ENCODE measurements at regions not wholly inside any gene's neighbourhood (a gene's known extent, or its start where the extent isn't known, plus 50 kb on each side); places are given as distances from the start of the nearest gene placed in this dataset.

- no peak overlapping the region for H3K4me3 ChIP-seq
- intact Hi-C loops (cut with DNase I, micrococcal nuclease) = no loop called here
- TF ChIP-seq CTCF (IDR thresholded peaks at IDR 0.05) = no peak
- H3K36me3 ChIP-seq (ENCODE audit: low read depth) = no peaks in the 10 kb centered on the region
- no peak for ATAC-seq
- DNase-seq = no peak
- no peaks in the 10 kb centered on the region for H3K9me3 ChIP-seq
- H3K4me1 ChIP-seq (ENCODE audit: low read depth) = no peaks in the 10 kb centered on the region
These were observed 296.7 kb downstream of the RPLP1 start for GRCh38 chr15:69749274-69749673.

GRCh38 chr15:69749797-69750196 lies 297.2 kb downstream of the RPLP1 start:
- no peak overlapping the region for H3K4me3 ChIP-seq
- ATAC-seq (peak; percentile 47), DNase-seq (peak in 1 of 3 donors; percentile 58)
- no peak for TF ChIP-seq CTCF (IDR thresholded peaks at IDR 0.05)
- intact Hi-C loops (cut with DNase I, micrococcal nuclease) = no loop called here
- no peaks in the 10 kb centered on the region for H3K4me1 ChIP-seq (ENCODE audit: low read depth)
- H3K9me3 ChIP-seq = no peaks in the 10 kb centered on the region
- H3K36me3 ChIP-seq (ENCODE audit: low read depth) = no peaks in the 10 kb centered on the region

- TF ChIP-seq CTCF (IDR thresholded peaks at IDR 0.05) = no peak
These were observed 297.6 kb downstream of the RPLP1 start for GRCh38 chr15:69750253-69750652.

GRCh38 chr15:69751147-69751546 lies 298.5 kb downstream of the RPLP1 start:
- DNase-seq = no peak
- intact Hi-C loops (cut with DNase I, micrococcal nuclease) = no loop called here
- H3K36me3 ChIP-seq (ENCODE audit: low read depth) = no peaks in the 10 kb centered on the region
- no peaks in the 10 kb centered on the region for H3K4me1 ChIP-seq (ENCODE audit: low read depth)
- H3K9me3 ChIP-seq = no peaks in the 10 kb centered on the region
- no peak for ATAC-seq
- H3K4me3 ChIP-seq = no peak overlapping the region
- TF ChIP-seq CTCF (IDR thresholded peaks at IDR 0.05) = no peak

More at GRCh38 chr15:69750253-69750652, 297.6 kb downstream of the RPLP1 start:
- Histone ChIP-seq H3K4me1 (ENCODE audit: low read depth) (no peaks in the 10 kb centered on the region), H3K4me3 (no peak overlapping the region), H3K36me3 (ENCODE audit: low read depth) (no peaks in the 10 kb centered on the region), H3K9me3 (no peaks in the 10 kb centered on the region)
- intact Hi-C loops (cut with DNase I, micrococcal nuclease) = no loop called here
- ATAC-seq (no peak), DNase-seq (no peak)

GRCh38 chr15:69751566-69751965 lies 298.9 kb downstream of the RPLP1 start:
- H3K9me3 ChIP-seq = no peaks in the 10 kb centered on the region
- DNase-seq (no peak), ATAC-seq (no peak)
- intact Hi-C loops (cut with DNase I, micrococcal nuclease) = no loop called here
- H3K36me3 ChIP-seq (ENCODE audit: low read depth) = no peaks in the 10 kb centered on the region
- no peaks in the 10 kb centered on the region for H3K4me1 ChIP-seq (ENCODE audit: low read depth)
- TF ChIP-seq CTCF (IDR thresholded peaks at IDR 0.05) = no peak
- H3K4me3 ChIP-seq = no peak overlapping the region

GRCh38 chr15:69753867-69754266 lies 301.2 kb downstream of the RPLP1 start:
- Histone ChIP-seq H3K4me3 (no peak overlapping the region), H3K9me3 (no peaks in the 10 kb centered on the region), H3K4me1 (ENCODE audit: low read depth) (peaks cover 8% of the 10 kb centered on the region), H3K36me3 (ENCODE audit: low read depth) (no peaks in the 10 kb centered on the region)
- no peak for TF ChIP-seq CTCF (IDR thresholded peaks at IDR 0.05)
- ATAC-seq (no peak), DNase-seq (no peak)
- intact Hi-C loops (cut with DNase I, micrococcal nuclease) = no loop called here

All from mucosa of descending colon (tissue), 3 donors.